GM18498 (cell line): ENCODE measurements at regions not wholly inside any gene's neighbourhood (a gene's known extent, or its start where the extent isn't known, plus 50 kb on each side); places are given as distances from the start of the nearest gene placed in this dataset.

Experiments used
- ATAC-seq: cut with Tn5 transposase; IDR thresholded peaks from one replicate; pipeline ENCODE4 v1.9.1; 2021; ENCODE audit warnings: mild to moderate bottlenecking, moderate library complexity; ENCODE audit not compliant: unreplicated experiment

GRCh38 chr16:87057211-87057881, 259.8 kb downstream of the C16orf95 start:
- ATAC-seq, result no peak

GRCh38 chr16:87057951-87058560, 259.1 kb downstream of the C16orf95 start:
- ATAC-seq, result no peak

DNA sequence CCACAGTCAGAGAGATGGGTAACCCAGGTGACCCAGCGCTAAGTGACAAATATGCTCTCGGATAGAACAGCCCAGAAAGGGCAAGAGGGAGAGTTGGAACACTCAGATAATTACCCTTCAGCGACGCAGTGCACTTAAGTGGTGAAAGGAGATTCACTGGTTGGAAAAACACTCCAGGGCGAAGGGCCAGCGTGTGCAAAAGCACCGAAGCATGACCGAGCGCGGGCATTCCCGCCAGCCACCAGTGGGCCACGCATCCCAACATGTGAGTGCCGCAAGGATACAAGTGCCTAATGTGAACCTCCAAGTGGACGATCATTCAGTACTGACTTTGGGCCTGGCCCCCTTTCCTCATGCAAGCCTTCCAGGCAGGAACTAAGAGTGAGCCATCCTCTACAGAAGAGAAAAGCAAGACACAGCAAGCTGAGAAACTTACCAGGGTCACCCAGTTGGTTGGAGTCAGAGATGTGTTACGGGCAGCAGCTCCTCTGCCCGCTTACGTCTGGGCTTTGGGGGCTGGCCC, 258.4 kb downstream of the C16orf95 start:
- ATAC-seq, result no peak

DNA sequence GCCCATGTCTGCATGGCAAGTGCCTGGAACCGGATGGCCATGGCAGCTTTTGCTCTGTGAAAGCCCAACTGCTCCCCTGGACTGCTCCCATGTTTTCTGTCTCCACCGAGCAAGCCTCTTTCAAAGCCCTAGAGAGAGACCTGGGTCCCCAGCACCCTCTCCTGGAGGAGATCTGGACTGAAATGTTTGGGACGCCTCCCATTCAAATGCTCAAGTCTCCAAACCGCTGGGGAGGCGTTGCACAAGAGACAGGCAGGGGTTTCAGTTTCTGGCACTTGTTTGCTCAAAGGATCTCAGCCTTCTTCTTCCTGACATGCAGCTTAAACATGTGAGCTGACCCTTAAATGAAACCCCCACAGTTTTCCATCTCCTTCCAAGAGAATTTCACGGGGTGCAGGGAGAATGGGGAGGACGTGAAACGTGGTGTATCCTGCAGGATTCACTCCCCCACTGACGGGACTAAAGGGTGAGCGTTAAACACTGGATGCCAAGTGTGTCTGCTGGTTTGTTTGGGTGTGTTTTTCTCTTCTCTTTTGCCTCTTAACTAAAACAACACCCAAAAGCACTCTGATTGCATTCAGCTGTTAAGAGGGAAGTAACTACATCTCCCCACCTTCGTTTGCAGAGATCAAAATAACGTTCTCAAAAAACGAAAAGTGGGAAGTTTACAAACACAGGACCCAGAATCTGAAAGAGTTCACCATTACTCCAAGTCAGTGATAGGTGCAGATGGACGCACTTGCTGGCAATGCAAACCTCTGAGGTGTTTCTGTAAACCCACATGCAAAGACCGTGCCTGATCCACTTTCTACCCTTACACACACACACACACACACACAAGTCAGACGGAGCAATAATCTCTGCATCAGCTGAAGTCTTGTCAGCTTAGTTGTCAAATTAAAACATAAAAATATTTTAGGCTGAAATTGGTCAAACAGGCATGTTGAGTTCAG, 256.9 kb downstream of the C16orf95 start:
- no peak for ATAC-seq

GRCh38 chr16:87061243-87061920, 255.8 kb downstream of the C16orf95 start:
- no peak for ATAC-seq

DNA sequence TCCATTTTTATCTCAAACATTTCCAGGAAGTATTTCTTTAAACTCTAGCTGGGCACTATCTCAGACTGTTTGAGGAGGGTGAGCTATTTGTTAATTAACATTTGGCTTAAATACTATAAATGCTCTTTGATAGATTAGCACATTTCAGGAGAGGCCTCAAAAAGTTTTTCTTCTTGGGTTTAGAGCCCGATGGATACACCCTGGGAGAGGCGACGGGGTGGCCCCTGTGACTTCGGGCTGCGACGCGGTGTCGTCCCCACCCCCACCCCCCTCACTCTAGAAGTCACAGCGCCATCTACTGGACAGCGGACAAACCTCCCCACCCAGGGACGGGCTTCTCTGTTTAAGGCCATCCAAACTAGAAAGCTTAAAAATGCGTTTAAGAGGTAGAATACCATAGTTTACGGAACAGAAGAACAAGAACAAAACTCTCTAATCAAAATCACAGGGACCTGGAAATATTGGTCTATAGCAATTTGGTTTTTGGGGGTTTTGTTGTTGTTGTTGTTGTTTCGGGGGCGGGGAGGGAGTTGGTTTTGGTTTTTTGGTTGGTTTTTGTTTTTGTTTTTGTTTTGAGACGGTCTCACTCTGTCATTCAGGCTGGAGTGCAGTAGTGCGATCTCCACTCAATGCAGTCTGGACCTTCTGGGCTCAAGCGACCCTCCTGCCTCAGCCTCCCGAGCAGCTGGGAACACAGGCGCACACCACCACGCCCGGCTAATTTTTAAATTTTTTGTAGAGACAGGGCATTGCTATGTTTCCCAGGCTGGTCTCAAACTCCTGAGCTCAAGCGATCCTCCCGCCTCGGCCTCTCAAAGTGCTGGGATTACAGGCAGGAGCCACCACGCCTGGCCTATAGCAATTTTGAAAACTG, 254.4 kb downstream of the C16orf95 start:
- ATAC-seq, result no peak

- ATAC-seq, result no peak
Observed at GRCh38 chr16:87063543-87063942, 253.6 kb downstream of the C16orf95 start.

DNA sequence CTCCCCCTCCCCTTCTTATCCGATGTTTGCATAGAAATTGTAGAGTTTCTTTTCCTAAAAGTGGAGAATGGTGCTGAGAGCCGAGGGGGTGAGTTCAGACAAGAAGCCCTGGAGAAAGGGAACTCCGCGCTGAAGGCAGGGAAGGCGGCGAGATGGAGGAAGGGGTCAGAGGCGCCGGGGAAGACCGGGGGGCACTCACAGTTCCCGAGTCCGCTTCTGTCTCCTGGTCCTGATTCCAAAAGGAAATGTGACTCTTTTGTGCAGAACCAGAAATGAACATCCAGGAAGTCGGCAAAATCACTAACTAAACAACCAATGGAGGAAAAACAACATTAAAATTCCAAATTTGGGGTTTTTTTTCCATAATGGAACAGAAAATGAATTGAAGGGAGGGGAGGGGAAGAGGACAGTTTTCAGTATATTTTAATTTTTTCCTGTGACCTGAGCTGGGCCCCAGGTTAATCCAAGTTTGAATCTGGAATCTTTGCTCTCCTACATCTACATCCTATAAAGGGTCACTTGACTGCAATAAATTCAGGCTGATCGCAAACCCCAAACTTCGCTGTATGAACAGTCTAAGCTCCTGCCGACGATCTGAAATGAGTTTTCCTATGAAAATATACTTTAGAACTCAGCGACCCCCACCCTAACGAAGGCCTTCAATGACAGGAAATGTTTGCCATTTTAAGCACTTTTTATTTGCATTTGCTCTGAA, 252.3 kb downstream of the C16orf95 start:
- no peak for ATAC-seq

DNA sequence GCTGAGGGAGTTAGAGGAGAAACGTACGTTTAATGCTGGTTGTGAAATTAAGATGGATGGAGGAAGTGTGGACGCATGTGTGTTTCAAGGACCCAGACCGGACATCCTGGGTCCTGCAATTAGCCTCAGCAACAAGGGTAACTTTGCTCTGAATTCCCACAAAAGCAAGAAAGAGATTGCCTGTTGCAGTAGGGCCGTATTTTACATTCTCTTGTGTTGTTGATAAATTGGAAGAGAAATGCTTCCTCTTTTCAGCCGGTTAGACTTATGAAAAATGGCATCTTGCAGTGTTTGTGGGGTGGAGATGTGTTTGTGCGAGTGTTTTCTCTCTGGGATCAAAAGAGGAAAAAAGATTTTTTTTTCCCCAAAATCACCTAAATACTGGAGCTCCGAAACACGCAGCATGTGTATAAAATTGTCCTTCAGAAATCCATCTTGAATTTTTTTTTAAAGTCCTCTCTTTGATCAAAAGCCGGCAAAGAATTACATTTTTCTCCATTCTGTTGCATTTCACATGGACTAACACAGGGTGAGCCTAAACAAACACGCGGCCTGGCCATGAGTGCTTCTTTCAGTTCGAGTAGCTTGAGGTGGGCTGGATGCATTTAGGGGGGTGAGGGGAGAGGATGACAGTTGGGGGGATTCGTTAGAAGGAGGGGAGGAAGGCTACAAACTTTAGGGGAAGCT, 251.6 kb downstream of the C16orf95 start:
- no peak for ATAC-seq

- no peak for ATAC-seq
Observed at GRCh38 chr16:87066133-87067002, 250.8 kb downstream of the C16orf95 start.

DNA sequence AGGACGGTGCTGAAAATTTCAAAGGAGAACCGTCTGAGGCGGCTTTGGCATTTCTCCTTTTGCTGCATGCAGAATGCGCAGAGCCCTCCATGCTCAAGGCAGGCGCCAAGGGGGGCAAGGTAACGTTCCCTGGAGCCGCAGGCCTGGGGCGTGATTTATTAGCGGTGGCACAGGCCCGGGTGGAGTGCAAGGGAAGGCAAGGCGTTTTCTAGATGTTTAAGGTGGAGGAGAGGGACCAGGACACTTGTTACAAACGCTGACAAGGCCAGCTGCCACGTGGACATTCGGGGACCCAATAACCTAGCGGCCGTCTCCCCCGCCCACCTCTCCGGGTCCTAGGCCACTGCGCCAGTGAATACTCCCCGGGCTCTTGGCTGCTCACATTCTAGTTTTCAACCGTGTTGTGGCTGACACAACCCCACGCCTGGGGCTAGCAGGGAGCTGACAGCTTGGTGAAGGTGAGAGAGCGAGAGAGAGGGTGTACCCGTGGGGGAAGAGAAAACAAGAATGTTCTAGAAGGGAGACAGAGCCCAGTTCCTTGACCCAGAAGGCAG, 250.1 kb downstream of the C16orf95 start:
- ATAC-seq, result no peak

- ATAC-seq, result no peak
Observed at GRCh38 chr16:87067836-87068761, 249.1 kb downstream of the C16orf95 start.

DNA sequence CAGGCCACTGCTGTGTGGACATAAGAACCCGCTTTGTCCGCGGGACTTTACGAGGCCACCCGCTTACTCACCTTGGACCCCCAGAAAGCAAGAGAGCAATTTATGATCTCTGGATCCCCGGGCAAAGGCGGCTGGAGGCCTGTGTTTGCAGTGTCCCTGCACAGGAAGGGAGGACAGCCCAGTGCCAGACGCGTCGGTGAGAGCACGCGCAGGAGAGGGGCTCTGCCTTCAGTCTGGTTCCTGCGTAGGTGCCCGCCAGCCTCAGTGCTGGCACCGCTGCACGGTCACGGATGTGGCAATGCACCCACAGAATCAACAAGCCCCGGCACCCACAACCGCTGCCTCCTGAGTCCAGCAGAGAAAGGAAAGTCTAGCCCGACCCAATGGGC, 248.4 kb downstream of the C16orf95 start:
- no peak for ATAC-seq

DNA sequence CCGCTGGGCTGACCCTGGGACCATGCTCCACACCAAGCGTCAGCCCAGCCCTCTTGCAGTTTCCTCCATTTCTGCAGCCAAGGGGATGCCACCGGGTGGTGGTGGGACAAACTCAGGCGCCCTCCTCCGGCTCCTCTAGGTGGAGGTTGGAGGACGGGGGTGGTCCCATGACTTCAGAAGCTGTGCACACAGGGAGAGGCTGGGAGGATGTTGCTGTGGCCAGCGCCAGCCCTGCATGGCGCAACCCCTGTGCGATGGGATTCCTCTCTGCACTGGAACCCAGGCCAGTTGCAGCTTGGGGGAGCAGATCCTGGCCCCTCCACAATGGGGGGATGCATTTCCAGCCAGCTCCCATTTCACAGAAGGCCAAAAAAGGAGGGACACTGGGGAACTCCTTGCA, 246.5 kb downstream of the C16orf95 start:
- no peak for ATAC-seq

GRCh38 chr16:87072101-87072500, 245.1 kb downstream of the C16orf95 start:
- no peak for ATAC-seq

- no peak for ATAC-seq
Observed at GRCh38 chr16:87074641-87075318, 242.4 kb downstream of the C16orf95 start.
